BE2C (cell line): ENCODE measurements at regions not wholly inside any gene's neighbourhood (a gene's known extent, or its start where the extent isn't known, plus 50 kb on each side); places are given as distances from the start of the nearest gene placed in this dataset.

Source experiments
- DNase-seq: peaks from one replicate; pipeline ENCODE4 v3.0.0-alpha.2; 2020
- H3K27me3 ChIP-seq: fragments of 250-450 bp; sonication (Bioruptor Pico); 2 replicates; pipeline ENCODE4 v1.5.1; 2020; ENCODE audit warnings: mild to moderate bottlenecking
- H3K36me3 ChIP-seq: fragments of 250-450 bp; sonication (Bioruptor Pico); 2 replicates; pipeline ENCODE4 v1.5.1; 2020; ENCODE audit warnings: mild to moderate bottlenecking
- H3K4me1 ChIP-seq: fragments of 250-450 bp; sonication (Bioruptor Pico); 2 replicates; pipeline ENCODE4 v1.5.1; 2020
- H3K4me3 ChIP-seq: 2 replicates; pipeline ENCODE4 v1.5.1; 2011; ENCODE audit warnings: low read depth, low read length
- H3K9me3 ChIP-seq: fragments of 250-450 bp; sonication (Bioruptor Pico); 2 replicates; pipeline ENCODE4 v1.5.1; 2020
- CTCF ChIP-seq: IDR thresholded peaks from 2 replicates; pipeline ENCODE4 v1.5.1; 2012; ENCODE audit warnings: mild to moderate bottlenecking, low read depth, low read length

- H3K4me1 ChIP-seq, result no peaks in the 10 kb centered on the region
- H3K9me3 ChIP-seq, result no peaks in the 10 kb centered on the region
- H3K27me3 ChIP-seq, result peaks cover 87% of the 10 kb centered on the region
- DNase-seq, result no peak
- H3K4me3 ChIP-seq, result no peak overlapping the region
- no peaks in the 10 kb centered on the region for H3K36me3 ChIP-seq
- no peak for TF ChIP-seq CTCF
Measured at GRCh38 chr12:53807322-53807860, 55.6 kb upstream of the CISTR start.

GRCh38 chr12:53808023-53808705 is 56.4 kb upstream of the CISTR start:
- DNase-seq, result no peak
- Histone ChIP-seq H3K4me3 (no peak overlapping the region), H3K27me3 (peaks cover 83% of the 10 kb centered on the region), H3K9me3 (no peaks in the 10 kb centered on the region), H3K36me3 (no peaks in the 10 kb centered on the region), H3K4me1 (no peaks in the 10 kb centered on the region)
- TF ChIP-seq CTCF, result no peak

GRCh38 chr12:53809005-53809404 is 57.2 kb upstream of the CISTR start:
- TF ChIP-seq CTCF, result no peak
- H3K27me3 ChIP-seq, result peaks cover 79% of the 10 kb centered on the region
- DNase-seq, result no peak
- H3K4me1 ChIP-seq, result no peaks in the 10 kb centered on the region
- H3K4me3 ChIP-seq, result no peak overlapping the region
- H3K9me3 ChIP-seq, result no peaks in the 10 kb centered on the region
- H3K36me3 ChIP-seq, result no peaks in the 10 kb centered on the region

GRCh38 chr12:53810950-53811349 is 59.2 kb upstream of the CISTR start:
- Histone ChIP-seq H3K27me3 (peaks cover 67% of the 10 kb centered on the region), H3K9me3 (no peaks in the 10 kb centered on the region)
- no peak for DNase-seq

GRCh38 chr12:53811606-53812005 is 59.8 kb upstream of the CISTR start:
- Histone ChIP-seq H3K4me3 (no peak overlapping the region), H3K27me3 (peaks cover 67% of the 10 kb centered on the region), H3K4me1 (no peaks in the 10 kb centered on the region), H3K36me3 (no peaks in the 10 kb centered on the region), H3K9me3 (no peaks in the 10 kb centered on the region)
- TF ChIP-seq CTCF, result no peak
- no peak for DNase-seq

More at GRCh38 chr12:53810950-53811349, 59.2 kb upstream of the CISTR start:
- Histone ChIP-seq H3K4me3 (no peak overlapping the region), H3K36me3 (no peaks in the 10 kb centered on the region), H3K4me1 (no peaks in the 10 kb centered on the region)
- no peak for TF ChIP-seq CTCF

GRCh38 chr12:53816360-53817020 is 64.7 kb upstream of the CISTR start:
- no peaks in the 10 kb centered on the region for H3K4me1 ChIP-seq
- H3K27me3 ChIP-seq, result peaks cover 45% of the 10 kb centered on the region
- no peak for DNase-seq
- H3K36me3 ChIP-seq, result no peaks in the 10 kb centered on the region
- H3K4me3 ChIP-seq, result no peak overlapping the region
- TF ChIP-seq CTCF, result no peak
- no peaks in the 10 kb centered on the region for H3K9me3 ChIP-seq
